ENCODE measurements at regions not wholly inside any gene's neighbourhood (a gene's known extent, or its start where the extent isn't known, plus 50 kb on each side); places are given as distances from the start of the nearest gene placed in this dataset.

- no peaks in the 10 kb centered on the region for H3K27me3 ChIP-seq (ENCODE audit: low read depth)
- no peak for DNase-seq
Measured at GRCh38 chr21:24276204-24276603, 1331.1 kb downstream of the MRPL39 start.

GRCh38 chr21:24275616-24276015, 1331.7 kb downstream of the MRPL39 start:
- no peaks in the 10 kb centered on the region for H3K9me3 ChIP-seq
- H3K27me3 ChIP-seq (ENCODE audit: low read depth): no peaks in the 10 kb centered on the region
- no peaks in the 10 kb centered on the region for H3K36me3 ChIP-seq
- intact Hi-C loops (cut with DNase I): no loop called here
- DNase-seq (no peak), ATAC-seq (no peak)
- no peak overlapping the region for H3K27ac ChIP-seq
- H3K4me1 ChIP-seq: no peaks in the 10 kb centered on the region
- H3K4me3 ChIP-seq: no peak overlapping the region
- TF ChIP-seq CTCF (IDR thresholded peaks at IDR 0.05): no peak

More at GRCh38 chr21:24276204-24276603, 1331.1 kb downstream of the MRPL39 start:
- H3K4me1 ChIP-seq: no peaks in the 10 kb centered on the region
- no peak overlapping the region for H3K4me3 ChIP-seq
- TF ChIP-seq CTCF (IDR thresholded peaks at IDR 0.05): no peak
- intact Hi-C loops (cut with DNase I): no loop called here
- no peak for ATAC-seq
- H3K27ac ChIP-seq: no peak overlapping the region
- no peaks in the 10 kb centered on the region for H3K9me3 ChIP-seq
- H3K36me3 ChIP-seq: no peaks in the 10 kb centered on the region

GRCh38 chr21:24272521-24272938, 1334.8 kb downstream of the MRPL39 start:
- no peak for ATAC-seq
- H3K4me3 ChIP-seq: no peak overlapping the region
- H3K4me1 ChIP-seq: no peaks in the 10 kb centered on the region
- DNase-seq: no peak
- no peak overlapping the region for H3K27ac ChIP-seq
- no peaks in the 10 kb centered on the region for H3K9me3 ChIP-seq
- intact Hi-C loops (cut with DNase I): no loop called here
- H3K27me3 ChIP-seq (ENCODE audit: low read depth): no peaks in the 10 kb centered on the region
- H3K36me3 ChIP-seq: no peaks in the 10 kb centered on the region
- TF ChIP-seq CTCF (IDR thresholded peaks at IDR 0.05): no peak

- ATAC-seq: no peak
- no peaks in the 10 kb centered on the region for H3K9me3 ChIP-seq
- no peak for DNase-seq
- no peak overlapping the region for H3K27ac ChIP-seq
- no peaks in the 10 kb centered on the region for H3K27me3 ChIP-seq (ENCODE audit: low read depth)
- H3K4me1 ChIP-seq: no peaks in the 10 kb centered on the region
- TF ChIP-seq CTCF (IDR thresholded peaks at IDR 0.05): no peak
- H3K36me3 ChIP-seq: no peaks in the 10 kb centered on the region
- intact Hi-C loops (cut with DNase I): no loop called here
- no peak overlapping the region for H3K4me3 ChIP-seq
Measured at GRCh38 chr21:24265987-24266386, 1341.3 kb downstream of the MRPL39 start.

GRCh38 chr21:24260751-24261150, 1346.5 kb downstream of the MRPL39 start:
- no peaks in the 10 kb centered on the region for H3K4me1 ChIP-seq
- H3K27me3 ChIP-seq (ENCODE audit: low read depth): no peaks in the 10 kb centered on the region
- no peaks in the 10 kb centered on the region for H3K36me3 ChIP-seq
- no peak overlapping the region for H3K4me3 ChIP-seq
- no peak for DNase-seq
- TF ChIP-seq CTCF (IDR thresholded peaks at IDR 0.05): no peak
- no peak for ATAC-seq
- H3K27ac ChIP-seq: no peak overlapping the region
- intact Hi-C loops (cut with DNase I): no loop called here
- H3K9me3 ChIP-seq: no peaks in the 10 kb centered on the region

GRCh38 chr21:24259241-24259640, 1348.0 kb downstream of the MRPL39 start:
- no peak for ATAC-seq
- no peak for TF ChIP-seq CTCF (IDR thresholded peaks at IDR 0.05)
- H3K4me3 ChIP-seq: no peak overlapping the region
- no peak overlapping the region for H3K27ac ChIP-seq
- intact Hi-C loops (cut with DNase I): no loop called here
- H3K9me3 ChIP-seq: no peaks in the 10 kb centered on the region
- DNase-seq: no peak
- no peaks in the 10 kb centered on the region for H3K36me3 ChIP-seq
- H3K27me3 ChIP-seq (ENCODE audit: low read depth): no peaks in the 10 kb centered on the region
- no peaks in the 10 kb centered on the region for H3K4me1 ChIP-seq
